ENCODE measurements at regions not wholly inside any gene's neighbourhood (a gene's known extent, or its start where the extent isn't known, plus 50 kb on each side); places are given as distances from the start of the nearest gene placed in this dataset.
"Not testable (repeated sequence)": the region's sequence is repeated elsewhere in the genome, so short reads cannot be mapped to it uniquely, and the experiment has no call there.

GRCh38 chr18:10604182-10604581 lies 78.4 kb downstream of the NAPG start:
- in situ Hi-C loops (cut with MboI; ENCODE audit: low sequenced_read_pairs, unreplicated experiment): loop anchor here (25.0 kb wide), 1 partner anchor 1633 kb away; no protein-coding TSS in a partner anchor
- no peak for TF ChIP-seq CTCF (IDR thresholded peaks at IDR 0.05; ENCODE audit: borderline replicate concordance, control extremely low read depth, extremely low read depth, insufficient read depth, missing control alignments)
- DNase-seq (ENCODE audit: low spot score): peak; percentile 47

GRCh38 chr18:10606881-10607280 lies 81.1 kb downstream of the NAPG start:
- in situ Hi-C loops (cut with MboI; ENCODE audit: low sequenced_read_pairs, unreplicated experiment): loop anchor here (25.0 kb wide), 1 partner anchor 1630 kb away; no protein-coding TSS in a partner anchor
- not testable (repeated sequence) for DNase-seq (ENCODE audit: low spot score)

DNA sequence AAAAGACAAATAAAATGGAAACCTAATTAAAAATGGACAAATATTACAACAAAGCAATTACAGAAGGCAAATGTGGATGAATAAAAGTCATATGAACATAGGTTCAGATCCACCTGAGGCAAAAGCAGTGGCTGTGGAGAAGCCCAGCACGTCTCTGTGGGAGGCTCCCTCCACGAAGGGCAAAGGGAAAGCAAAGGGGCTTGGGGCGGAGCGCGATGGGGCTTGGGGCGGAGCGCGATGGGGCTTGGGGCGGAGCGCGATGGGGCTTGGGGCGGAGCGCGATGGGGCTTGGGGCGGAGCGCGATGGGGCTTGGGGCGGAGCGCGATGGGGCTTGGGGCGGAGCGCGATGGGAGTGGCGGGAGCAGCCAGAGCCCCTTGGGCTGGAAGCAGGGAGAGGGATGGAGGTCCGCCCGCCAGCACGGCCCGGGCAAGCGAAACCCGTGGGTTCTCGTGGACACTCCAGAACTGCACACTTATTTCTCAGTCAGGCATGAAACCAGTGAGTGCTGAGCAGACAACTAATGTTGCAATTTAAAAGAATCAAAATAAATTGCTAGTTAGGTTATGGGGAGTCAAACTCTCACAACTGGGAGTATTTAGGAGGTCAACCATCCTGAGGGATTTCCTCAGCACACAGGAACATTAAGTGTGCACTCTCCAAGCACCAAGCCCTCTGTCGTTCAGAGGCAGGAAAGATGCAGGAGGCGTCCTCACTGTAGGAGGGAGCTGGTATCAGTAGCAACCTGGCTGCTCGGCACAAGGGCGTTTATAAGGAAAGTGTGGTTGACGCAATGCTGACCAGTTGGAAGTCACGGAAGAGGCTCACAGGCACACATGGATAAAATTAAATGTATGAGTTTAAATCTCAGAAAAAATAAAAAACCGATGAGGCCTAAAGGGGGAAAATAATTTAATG lies 81.8 kb downstream of the NAPG start:
- not testable (repeated sequence) for DNase-seq (ENCODE audit: low spot score)
- in situ Hi-C loops (cut with MboI; ENCODE audit: low sequenced_read_pairs, unreplicated experiment): loop anchor here (25.0 kb wide), 1 partner anchor 1630 kb away; no protein-coding TSS in a partner anchor

GRCh38 chr18:10608450-10608849 lies 82.6 kb downstream of the NAPG start:
- in situ Hi-C loops (cut with MboI; ENCODE audit: low sequenced_read_pairs, unreplicated experiment): loop anchor here (25.0 kb wide), 1 partner anchor 1629 kb away; no protein-coding TSS in a partner anchor
- not testable (repeated sequence) for DNase-seq (ENCODE audit: low spot score)

DNA sequence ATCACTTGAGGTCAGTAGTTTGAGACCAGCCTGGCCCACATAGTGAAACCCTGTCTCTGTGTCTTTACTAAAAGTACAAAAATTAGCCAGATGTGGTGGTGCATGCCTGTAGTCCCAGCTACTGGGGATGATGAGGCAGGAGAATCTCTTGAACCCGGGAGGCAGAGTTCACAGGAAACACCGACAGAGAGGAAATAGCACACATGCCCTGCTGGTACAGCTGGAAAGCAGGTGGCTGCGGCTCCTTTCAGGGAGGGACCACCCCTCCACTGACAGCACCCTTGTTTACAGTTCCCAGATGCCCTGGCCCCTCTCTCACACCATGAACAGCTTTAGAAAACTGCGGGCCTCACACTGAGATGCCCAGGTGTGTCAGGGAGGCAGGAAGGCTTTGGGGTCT lies 83.2 kb downstream of the NAPG start:
- in situ Hi-C loops (cut with MboI; ENCODE audit: low sequenced_read_pairs, unreplicated experiment): loop anchor here (25.0 kb wide), 1 partner anchor 1628 kb away; no protein-coding TSS in a partner anchor
- not testable (repeated sequence) for DNase-seq (ENCODE audit: low spot score)

DNA sequence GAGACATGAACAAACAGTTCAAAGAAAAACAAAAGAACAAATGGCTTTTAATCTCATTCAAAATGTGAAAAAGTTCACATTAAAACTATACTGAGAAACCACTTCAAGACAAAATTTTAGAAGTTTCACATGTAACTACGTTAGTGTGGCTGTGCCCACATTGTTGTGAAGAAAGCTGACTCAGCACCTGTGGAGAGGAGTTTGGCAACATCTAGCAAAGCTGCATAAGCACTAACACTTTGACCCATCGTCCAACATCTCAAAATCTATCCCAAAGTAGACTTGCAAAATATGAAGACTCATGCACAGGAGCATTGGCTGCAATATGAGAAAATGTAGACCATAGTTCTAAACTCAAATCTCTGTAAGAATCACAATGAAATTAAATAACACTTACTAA lies 87.4 kb downstream of the NAPG start:
- not testable (repeated sequence) for DNase-seq (ENCODE audit: low spot score)
- in situ Hi-C loops (cut with MboI; ENCODE audit: low sequenced_read_pairs, unreplicated experiment): loop anchor here (25.0 kb wide), 1 partner anchor 1624 kb away; no protein-coding TSS in a partner anchor

DNA sequence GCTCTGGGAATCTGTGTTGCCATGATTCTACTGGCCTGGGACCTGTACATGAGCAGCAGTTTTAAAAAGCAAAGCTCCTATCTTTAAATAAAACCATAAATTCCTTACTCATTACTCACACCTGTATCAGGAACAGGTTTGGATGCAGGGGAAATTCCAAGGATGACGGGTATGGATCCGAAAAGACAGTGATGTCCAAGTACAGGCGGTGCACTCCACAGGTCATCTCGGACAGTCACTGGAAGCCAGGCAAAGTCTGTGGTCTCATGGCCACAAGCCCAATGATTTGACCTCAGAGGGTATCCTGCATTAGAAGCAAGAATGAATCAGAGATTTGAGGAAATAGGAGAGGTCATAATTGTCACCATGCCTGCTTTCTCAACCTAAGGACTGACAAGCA lies 90.9 kb downstream of the NAPG start:
- in situ Hi-C loops (cut with MboI; ENCODE audit: low sequenced_read_pairs, unreplicated experiment): loop anchor here (25.0 kb wide), 1 partner anchor 1621 kb away; no protein-coding TSS in a partner anchor
- DNase-seq (ENCODE audit: low spot score): not testable (repeated sequence)

- in situ Hi-C loops (cut with MboI; ENCODE audit: low sequenced_read_pairs, unreplicated experiment): loop anchor here (25.0 kb wide), 1 partner anchor 1619 kb away; no protein-coding TSS in a partner anchor
Measured at GRCh38 chr18:10618797-10619196, 93.0 kb downstream of the NAPG start.

DNA sequence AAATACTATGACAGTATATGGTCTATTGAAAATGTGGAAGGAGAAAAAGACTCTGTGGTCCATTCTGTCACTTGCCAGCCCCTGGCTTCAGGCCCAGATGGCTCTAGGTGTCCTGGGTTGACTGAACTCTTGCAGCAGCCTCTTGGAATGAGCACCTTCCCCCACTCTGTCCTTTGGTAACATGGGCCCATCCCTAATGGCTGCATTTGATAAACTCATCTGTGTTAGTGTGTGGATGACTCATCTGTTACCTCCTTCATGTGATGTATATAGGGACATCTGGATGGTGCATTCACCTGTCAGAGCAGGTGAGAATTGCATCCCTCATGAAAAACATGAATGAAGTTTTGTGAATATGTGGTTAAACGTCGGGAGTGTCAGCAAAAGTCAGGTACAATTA lies 93.5 kb downstream of the NAPG start:
- in situ Hi-C loops (cut with MboI; ENCODE audit: low sequenced_read_pairs, unreplicated experiment): loop anchor here (25.0 kb wide), 1 partner anchor 1618 kb away; no protein-coding TSS in a partner anchor
- DNase-seq (ENCODE audit: low spot score): not testable (repeated sequence)

More at GRCh38 chr18:10618797-10619196, 93.0 kb downstream of the NAPG start:
- not testable (repeated sequence) for DNase-seq (ENCODE audit: low spot score)

DNA sequence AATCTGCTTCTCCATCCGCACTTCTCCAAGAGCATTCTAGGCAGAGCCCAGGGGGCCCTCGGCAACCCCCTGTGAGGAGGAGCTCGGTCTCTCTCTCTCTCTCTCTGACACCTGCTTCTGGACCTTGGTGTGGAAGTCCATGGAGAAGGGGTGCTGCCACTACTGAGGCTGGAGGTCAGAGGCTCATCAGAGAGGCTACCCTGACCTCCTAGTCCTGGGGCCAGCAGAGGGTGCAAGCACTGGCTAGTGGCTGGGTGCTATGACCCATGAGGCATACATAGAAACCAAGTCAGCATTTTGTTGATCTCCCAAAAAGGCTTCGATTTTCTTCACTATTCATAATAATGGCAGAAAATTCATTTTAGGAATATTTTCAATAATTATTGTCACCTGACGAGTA lies 94.0 kb downstream of the NAPG start:
- not testable (repeated sequence) for DNase-seq (ENCODE audit: low spot score)
- in situ Hi-C loops (cut with MboI; ENCODE audit: low sequenced_read_pairs, unreplicated experiment): loop anchor here (25.0 kb wide), 1 partner anchor 1617 kb away; no protein-coding TSS in a partner anchor

Measured in GM13976 (cell line).